SW480 (cell line): ENCODE measurements at regions not wholly inside any gene's neighbourhood (a gene's known extent, or its start where the extent isn't known, plus 50 kb on each side); places are given as distances from the start of the nearest gene placed in this dataset.

ENCODE experiments used
- DNase-seq: peaks from one replicate; pipeline ENCODE4 v3.0.0-alpha.2; 2016; ENCODE audit warnings: low spot score

DNA sequence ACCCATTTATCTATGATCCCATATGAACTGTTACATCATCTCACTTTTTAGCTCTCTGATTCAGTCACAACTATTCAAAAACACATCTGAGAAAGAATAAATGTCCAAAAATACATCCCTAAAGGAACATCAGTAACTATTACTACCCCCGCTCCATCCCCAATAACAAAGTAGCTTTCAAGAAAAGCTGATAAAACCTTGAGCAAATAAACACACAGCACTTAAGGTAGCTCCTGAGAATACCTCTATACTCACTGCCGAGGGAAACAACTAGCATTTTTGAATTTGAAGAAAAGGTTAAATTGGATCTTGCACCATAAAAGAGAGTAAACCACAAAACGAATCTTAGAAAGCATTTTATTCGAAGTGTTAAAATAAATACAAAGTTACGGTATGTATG, 63.4 kb downstream of the PMAIP1 start:
- no peak for DNase-seq

DNA sequence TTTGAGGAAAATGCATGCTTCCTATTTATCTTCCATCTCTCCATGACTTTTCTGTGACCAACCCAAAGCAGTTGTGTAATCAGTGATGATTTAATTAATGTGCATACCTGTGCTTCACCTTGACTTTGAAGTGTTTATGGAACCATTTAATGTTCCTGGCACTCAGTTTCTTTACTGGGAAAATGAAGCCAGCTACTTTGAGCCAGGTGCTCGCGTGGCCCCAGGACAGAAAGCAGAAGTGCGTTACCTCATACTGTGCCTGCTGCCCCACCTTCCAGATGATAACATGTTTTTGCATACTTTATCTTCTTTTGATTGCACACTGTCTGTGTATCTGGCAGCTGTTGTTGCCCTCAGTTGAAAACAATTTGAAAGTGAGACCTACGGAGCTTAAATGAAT, 61.3 kb downstream of the PMAIP1 start:
- peak; percentile 64 for DNase-seq

DNA sequence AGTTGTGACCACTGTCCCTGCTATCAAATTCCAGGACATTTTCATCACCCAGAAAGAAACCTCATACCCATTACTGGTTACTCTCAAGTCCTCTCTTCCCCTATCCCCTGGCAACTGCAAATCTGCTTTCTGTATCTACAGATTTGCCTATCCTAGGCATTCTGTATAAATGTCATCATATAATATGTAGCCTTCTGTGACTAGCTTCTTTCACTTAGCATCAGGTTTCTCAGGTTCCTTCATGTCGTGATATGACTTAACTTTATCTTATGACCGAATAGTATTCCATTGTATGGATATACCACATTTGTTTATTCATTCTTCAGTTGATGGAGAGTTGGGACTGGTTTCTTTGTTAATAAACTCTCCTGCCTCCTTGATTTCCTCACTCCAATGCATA, 60.5 kb downstream of the PMAIP1 start:
- DNase-seq, result no peak

DNA sequence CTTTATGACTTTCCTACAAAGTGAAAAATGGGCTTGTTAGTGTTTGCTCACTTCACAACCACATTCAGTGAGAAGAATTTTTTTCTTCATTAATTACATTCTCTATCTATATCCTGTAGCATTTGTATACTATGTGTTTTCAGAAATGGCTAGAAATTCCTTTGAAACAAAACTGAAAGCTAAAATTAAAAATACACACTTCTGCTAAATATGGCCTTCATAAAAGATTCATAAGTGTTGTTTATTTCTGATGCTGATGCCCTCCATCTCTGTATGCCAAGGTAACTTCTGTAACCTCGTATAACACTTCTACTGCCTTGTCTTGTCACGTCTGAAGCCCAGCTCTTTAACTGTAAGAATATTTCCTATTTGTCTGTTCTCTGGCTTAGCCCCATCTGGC, 59.8 kb downstream of the PMAIP1 start:
- no peak for DNase-seq

DNA sequence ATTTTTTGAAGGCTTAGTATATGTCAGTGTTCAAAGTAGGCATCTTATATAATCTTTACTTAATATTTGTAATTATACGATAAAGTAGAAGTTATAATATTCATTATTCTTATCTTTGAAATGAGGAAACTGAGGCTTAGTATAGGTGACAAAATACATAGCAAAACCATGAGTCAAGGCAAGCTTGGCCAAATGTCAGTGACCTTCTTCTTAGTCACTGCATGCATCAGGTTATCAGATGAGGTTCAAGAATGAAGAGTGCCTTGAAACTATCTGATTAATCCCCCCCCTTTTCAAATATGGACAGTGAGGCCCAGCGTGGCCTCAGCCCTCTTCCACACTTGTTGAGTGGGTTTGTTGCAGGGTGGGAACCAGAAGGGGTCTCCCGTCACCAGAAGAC, 59.3 kb downstream of the PMAIP1 start:
- no peak for DNase-seq

DNA sequence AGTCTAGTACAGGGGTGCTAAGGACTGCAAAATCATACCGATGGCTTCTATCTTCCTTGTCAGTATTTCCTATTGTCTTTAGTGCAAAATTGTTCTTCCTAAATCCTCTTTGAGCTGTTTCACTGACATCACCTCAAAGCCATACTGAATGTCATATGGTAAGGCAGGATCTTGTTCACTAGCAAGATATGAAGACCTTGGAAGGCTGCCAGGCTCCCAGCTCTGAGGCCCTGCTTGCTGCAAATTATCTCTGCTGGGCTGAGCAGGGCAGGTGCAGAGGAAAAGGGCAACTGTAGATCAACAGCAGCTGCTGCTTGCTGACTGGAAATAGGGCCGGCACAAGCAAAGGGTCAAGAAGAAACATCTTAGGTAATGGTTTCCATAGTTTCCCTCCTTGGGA, 58.2 kb downstream of the PMAIP1 start:
- DNase-seq, result peak; percentile 46

DNA sequence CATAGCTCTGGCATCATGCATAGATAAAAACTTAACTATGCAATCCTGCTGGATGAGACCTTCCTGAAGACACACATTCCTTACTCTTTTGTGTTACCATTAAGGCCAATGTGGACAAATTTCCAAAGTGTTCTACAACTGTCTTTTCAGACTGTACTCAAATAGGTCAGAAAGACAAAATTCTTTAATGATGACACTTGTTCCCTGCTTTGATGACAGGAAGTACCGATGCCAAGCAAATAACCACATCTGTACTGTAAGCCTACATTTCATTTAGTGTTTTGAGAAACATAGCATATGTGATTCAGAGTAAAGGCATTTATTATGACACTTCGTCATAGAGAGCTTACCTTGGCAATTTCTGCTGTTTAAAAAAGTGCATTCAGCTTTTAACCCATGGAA, 55.0 kb downstream of the PMAIP1 start:
- peak; percentile 55 for DNase-seq

DNA sequence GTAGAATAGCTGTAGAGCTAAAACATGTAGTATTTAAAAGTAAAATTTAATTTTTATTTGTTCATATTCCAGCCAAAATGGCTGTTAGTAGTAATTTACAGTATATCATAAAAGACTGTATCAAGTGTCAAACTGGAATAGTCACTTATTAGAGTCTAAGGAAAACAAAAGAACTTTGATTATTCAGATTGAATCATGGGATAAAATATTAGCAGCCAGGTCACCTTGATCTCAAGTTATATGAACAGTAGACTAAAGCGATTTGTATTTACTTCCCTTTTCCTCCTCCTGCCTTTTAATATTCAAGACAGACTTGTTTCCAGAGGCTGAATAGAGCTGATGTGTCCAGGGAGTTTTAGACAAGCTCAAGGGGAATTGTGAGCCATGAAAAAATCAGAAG, 54.4 kb downstream of the PMAIP1 start:
- no peak for DNase-seq
